GM18907 (cell line): ENCODE measurements at regions not wholly inside any gene's neighbourhood (a gene's known extent, or its start where the extent isn't known, plus 50 kb on each side); places are given as distances from the start of the nearest gene placed in this dataset.

Experiments
- ATAC-seq: cut with Tn5 transposase; IDR thresholded peaks from one replicate; pipeline ENCODE4 v1.9.1; 2021; ENCODE audit warnings: mild to moderate bottlenecking, moderate library complexity; ENCODE audit not compliant: unreplicated experiment

DNA sequence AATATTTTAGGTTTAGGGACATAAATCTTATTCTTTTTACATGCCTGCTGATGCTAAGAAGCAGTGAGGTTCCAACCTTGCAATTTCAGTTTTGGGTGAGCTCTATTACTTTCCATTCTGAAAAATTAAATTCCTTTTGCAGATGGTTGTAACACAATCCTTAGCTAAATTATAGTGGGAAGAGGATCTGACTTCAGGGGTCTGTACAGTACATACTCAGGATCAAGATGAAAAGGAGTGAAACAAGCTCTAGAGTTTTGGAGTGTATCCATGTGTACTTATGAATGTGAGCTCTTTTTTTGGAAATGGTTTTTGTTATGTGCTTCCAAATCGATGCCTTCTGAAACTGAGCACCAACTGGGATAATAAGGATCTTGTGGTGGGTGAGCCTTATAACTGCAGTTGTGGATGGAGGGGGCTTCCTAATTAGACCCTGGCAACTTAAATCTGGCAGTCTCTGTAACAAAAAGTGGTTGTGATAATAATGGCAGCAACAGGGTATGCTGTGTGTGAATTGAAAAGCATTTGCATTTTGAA lies 218.8 kb upstream of the MAP3K7 start:
- no peak for ATAC-seq

DNA sequence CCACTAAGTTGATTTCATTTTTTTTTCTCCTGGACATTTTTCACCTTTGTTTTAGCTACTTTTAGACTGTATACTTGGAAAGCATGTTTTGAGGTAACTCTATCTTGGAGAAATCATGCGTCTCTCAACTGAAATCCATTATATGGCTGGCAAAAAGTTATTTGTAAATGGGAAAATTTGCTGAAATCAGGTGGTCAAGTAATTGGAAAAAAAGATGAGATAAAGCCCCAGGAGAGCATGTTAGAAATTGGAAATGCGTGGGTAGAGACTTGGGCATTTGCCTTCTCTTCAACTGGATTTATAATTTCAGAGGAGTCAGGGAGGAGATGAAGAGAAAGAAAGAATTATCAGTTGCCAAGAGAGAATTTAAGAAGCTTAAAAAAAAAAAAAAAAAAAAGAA lies 217.1 kb upstream of the MAP3K7 start:
- no peak for ATAC-seq

DNA sequence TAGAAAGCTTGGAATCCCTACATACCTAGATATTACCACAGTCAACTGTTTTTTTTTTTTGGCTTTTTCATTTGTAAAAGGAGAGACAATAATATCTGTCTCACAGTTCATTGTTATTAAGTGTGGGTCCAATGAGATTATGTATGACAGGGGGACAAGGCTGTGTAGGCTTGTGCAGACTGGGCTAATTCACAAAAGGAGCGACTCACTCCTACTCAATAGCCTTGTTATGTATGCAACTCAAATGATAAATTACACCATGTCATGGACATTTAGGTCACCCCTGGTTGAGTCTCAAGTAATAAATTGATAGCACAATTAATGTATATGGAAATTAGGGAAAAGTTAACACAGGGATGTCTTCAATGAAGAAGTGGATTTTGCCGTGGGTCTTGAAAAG lies 208.2 kb upstream of the MAP3K7 start:
- no peak for ATAC-seq

DNA sequence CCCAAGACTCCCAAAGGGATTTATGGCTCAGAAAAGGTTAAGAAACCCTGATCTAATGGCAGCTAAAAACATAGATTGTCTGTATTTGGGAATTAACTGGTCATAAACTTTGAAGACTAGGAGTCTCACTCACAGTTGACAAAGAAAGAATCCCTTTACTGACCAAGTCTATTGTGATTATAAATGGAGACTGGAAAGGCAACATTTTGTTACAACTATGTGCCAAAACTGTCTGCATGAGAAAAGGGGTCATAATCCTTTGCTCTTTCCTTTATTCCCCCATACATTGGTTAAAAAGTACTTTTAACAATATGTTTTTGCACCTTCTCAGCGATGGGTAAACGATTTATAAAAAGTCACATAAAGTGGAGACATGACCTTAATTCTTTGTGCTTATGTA lies 206.9 kb upstream of the MAP3K7 start:
- ATAC-seq, result no peak

DNA sequence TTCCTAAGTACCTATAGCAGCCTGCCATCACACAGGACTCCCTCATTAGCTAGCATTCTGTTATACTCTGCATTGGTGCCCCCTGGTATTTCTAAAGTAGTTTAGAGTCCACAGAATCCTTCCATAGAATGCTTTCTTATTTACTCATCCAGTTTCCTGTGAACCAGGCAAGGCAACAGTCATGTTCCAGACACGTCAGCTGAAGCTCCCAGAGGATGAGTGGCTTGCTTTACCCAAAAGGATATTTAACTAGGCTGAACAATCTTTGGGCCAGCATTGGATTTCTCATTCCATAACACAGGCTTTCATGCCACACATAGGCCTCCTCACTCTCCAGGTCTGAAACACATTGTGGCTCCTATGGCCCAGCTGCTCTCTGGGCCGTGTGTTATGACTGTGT lies 203.8 kb upstream of the MAP3K7 start:
- no peak for ATAC-seq

DNA sequence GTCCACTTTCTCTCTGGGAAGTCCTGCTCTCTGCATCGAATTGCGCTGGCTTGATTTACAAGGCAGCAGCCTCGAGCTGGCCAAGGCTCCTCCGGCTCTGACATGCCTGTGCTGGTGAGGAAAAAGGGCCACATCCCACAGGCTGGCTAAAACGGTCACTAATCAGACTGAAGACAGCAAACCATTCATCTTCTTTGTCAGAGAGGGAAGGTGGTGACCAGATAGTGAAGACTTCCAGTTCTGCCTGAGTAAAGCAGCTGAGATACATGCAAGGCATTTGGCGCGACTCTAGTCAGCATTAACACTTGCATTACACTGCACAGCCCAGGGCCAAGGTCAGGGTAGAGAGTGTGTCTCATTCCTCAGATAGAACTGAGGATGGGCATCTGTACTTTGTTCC lies 203.2 kb upstream of the MAP3K7 start:
- no peak for ATAC-seq

DNA sequence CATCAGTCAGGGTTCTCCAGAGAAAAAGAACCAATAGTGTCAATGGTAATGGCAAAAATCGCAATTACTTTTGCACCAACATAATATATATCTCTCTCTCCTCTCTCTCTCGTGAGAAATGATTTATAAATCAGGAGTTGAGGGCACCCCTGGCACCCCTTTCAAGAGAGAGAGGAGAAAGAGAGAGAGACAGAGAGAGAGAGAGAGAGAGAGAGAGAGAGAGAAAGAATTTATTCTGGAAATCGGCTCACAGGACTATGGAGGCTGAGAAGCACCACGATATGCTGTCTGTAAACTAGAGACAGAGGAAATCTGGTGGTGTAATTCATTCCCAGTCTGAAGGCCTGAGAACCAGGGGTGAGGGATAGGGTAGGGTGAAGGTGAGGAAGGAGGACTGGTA lies 201.9 kb upstream of the MAP3K7 start:
- ATAC-seq, result no peak

DNA sequence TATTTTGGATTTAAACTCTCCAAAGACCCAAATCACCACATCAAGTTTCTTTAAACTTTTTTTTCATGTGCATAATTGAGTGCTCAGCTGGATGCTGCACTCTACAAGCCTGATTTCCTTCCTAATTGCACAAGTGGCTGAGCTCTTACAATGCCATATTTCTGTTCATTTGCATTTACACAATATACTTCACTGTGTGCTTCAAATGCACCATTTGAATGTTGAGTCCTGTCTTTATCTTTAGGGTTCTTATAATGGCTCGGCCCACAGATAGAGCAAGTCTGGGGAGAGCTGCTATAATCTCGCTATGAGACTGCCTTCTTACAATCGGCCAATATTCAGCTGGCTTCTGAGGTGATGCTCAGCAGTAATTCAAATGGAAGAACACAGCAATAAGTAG lies 200.6 kb upstream of the MAP3K7 start:
- ATAC-seq, result no peak

DNA sequence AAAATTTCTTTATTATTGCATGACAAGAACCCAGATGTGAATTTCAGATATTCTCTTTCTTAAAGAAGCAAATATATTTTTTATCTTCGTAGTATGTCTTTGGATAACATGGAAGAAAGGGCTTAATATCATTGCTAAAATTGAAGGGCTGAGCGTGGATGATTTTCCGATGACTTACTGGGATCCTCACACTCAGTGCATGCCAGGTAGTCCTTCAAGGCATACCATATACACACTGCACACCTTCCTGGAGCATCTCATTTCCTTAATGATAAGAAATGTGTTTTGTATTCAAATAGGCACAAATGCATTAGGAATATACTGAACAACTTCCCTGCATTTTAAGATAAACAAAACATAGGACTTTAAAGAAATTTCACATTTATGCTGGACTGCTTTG lies 193.9 kb upstream of the MAP3K7 start:
- ATAC-seq, result no peak

DNA sequence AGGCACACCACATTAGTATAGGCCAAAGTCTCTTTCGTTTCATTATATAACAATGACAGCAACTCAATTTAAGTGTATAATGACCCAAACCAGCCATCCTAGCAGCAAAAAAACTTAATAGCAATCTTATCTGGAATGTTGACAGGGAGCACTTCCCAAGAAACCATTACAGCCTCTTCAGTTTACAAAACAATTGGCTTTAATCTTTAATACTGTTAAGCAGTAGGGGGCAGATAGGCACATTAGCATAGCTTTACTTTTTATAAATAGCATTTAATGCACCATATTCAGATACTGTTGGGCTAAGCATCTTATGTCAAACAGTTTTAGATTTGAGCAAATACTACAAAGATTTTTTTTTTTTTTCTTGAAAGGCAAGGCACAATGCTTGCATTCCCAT lies 193.3 kb upstream of the MAP3K7 start:
- no peak for ATAC-seq

DNA sequence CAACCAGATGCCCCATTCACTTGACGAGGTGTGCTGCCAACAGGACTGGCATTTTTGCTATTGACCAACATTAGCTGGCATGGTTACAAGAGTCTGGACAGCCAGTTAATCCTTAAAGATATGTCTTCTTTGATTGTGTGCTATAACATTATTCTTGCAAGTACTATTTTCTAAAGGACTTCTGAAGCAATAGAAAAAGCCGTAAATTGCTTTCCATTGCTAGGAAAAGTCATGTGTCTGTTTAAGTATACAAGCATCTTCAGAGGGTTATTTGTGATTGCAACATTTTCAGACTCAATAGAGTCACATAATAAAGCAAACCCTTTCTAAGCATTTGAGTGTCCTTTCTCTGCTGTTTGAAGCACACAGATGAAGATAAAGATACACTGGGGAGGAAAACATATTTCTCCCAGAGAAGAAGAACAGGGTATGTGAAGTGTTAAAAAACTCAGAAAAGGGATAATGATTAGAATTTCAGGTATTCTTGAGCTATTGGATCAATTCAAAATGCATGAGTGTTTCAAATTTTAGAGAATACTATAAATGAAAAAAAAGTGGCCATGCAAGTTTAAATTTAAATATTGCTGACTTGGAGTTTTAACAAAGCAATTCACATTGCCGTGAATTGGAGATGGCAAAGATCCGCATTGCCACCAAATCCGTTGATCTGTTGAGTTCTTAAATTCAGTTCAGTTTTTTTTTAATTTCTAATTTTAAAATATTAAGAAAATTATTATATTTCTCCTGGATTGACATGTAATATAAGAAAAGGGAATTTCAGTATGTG lies 191.7 kb upstream of the MAP3K7 start:
- ATAC-seq, result no peak

DNA sequence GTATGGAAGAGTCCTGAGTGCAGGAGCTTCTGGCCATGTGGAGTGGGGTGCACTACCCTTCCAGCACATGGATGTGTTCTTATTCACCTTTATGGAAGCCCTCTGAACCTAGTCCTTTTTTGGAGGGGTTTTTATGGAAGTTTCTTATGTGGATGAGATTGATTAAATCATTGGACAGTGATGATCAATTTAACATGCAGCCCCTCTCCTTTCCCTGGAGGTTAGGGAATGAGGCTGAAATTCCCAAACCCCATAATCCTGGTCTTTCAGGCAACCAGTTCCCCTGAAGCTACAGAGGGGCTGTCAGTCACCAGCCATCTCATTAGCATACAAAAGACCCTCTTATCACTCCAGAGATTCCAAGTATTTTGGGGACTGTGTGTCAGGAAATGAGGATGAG lies 183.9 kb upstream of the MAP3K7 start:
- no peak for ATAC-seq

DNA sequence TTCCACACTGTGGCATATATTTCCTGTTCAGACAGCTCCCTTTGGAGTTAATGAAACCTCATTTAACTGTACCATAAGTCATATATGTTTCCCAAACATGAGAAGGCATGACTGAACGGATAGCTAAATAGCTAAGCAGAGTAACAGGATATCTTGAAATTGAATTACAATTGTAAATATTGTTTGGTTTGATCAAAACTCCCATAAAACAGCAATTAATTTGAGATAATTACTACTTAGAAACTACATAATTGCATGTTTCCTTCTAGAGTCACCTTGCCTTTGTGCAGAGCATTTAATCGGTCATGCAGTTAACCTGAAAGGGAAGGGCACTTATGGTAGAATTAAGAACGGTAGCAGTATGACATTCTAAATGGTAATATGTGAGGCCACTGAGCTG lies 179.0 kb upstream of the MAP3K7 start:
- ATAC-seq, result no peak

DNA sequence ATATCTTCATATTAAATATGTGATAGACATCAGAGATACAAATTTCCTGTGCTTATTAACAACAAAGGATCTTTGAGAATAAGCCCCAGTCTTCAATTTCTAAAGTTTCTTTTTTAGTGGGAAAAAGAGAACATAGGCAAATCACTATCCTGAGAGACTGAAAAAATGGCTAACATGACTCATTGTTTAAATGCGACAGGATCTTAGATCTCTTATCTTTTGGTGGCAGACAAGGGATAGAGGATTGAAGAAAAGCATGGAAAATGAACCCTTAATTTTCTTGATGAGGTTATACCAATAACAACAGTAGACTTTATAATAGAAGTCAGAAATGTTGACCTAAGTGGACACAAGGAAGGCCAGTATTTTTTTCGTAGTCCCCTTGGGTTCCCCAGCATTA lies 178.6 kb upstream of the MAP3K7 start:
- ATAC-seq, result no peak

DNA sequence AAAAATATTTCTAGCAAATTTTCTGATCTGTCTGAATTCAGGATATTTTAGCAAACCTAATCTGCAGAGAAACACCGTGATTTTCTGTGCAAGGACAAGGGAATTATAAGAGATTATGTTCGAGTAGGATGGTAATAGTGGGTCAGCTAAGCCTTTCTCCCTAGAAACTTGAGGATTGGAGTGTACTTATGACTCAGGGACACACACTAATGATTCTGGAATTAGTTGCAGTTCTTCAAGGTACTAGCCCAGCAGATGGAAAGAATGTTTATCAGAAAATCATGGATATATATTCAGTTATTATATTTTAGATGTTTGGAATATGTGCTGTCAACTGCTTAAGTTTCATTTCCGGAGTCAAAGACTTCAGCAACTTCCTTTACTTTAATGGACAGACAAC lies 177.1 kb upstream of the MAP3K7 start:
- no peak for ATAC-seq

DNA sequence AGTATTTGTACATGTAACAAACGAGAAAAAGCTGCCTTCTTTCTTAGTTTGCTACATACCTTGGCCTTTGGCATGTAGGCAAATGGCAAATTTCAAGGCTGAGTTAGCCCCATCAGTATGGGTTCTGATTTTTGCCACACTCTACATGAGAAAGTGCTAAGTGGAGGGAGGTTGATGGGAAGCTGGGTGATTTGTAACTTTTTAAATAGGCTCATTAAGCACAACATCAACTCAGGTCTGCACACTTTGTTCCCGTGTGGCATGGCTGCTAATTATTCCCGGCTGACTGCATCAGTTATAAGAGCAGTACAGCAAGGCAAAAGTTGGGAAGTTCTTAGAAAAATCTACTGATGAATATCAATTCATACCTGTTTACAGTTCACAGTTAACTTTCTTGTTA lies 172.8 kb upstream of the MAP3K7 start:
- no peak for ATAC-seq

DNA sequence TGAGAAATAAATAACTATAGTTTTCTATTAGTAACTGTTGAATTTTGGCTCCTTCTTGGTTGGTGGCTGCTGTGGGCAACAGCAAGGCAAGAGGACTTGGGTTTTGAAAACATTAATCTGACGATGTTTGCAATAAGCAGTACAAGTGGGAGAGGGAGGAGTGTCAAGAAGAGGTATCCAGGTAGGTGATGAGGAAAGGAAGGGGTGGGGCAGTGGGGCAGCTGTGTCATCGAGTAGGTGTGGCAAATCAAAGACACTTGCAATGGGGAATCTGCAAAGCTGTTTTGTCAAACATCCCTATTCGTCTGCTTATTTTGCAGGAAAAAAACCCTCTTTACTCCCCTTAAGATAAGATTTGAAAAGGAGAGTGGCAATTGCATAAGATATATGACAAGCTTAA lies 171.9 kb upstream of the MAP3K7 start:
- no peak for ATAC-seq

DNA sequence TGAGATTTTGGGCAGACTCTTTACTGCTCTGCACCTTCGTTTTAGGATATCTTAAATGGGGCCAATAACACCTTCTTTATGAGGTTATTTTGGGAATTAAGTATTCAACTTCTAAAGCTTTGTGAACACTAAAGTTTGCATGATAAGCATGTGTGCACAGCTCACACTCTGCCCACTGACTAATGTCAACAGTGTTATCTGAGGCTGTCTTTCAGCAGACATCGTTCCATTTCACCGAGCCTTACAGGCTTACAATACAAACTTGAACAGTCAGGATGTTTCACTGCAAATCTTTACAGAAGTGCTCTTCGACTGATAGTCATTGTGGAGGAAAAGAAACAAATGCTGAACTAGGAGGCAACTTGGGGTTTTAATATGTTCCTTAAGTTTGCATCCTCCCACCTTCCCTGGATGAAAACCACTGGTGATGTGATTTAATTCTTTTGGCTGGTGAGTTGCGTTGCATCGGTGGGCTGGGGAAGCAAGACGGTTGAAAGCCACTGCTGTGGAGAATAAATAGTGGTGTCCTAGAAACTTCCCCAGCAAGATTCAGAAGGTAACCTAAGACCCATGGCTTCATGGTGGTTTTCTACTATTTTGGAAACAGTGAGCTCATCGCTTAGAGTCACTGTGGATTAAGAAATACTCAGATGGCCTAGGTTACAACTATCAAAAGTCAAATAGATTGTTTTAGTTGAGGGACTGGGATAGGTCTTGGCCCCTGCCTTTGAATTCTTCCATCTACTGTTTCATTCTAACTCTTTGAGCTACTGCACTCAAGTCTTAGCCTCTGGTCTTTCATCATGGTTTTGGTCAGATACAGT lies 167.2 kb upstream of the MAP3K7 start:
- ATAC-seq, result no peak

DNA sequence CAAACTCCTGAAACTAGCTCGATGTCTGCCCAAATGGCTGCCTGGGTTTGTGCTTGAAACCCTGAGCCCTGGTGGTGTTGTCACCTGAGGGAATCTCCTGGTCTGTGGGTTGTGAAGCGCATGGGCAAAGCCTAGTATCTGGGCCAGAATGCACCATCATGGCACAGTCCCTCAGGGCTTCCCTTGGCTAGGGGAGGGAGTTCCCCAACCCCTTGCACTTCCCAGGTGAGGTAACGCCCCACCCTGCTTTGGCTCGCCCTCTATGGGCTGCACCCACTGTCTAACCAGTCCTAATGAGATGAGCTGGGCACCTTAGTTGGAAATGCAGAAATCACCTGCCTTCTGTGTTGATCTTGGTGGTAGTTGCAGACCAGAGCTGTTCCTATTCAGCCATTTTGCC lies 152.9 kb upstream of the MAP3K7 start:
- ATAC-seq, result no peak

DNA sequence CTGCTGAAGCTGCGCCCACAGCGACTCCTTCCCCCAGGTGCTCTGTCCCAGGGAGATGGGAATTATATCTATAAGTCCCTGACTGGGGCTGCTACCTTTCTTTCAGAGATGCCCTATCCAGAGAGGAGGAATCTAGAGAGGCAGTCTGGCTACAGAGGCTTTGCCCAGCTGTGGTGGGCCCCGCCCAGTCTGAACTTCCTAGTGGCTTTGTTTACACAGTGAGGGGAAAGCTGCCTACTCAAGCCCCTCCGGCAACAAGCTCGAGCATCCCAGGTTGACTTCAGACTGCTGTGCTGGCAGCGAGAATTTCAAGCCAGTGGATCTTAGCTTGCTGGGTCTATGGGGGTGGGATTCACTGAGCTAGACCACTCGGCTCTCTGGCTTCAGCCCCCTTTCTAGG lies 152.5 kb upstream of the MAP3K7 start:
- ATAC-seq, result no peak

DNA sequence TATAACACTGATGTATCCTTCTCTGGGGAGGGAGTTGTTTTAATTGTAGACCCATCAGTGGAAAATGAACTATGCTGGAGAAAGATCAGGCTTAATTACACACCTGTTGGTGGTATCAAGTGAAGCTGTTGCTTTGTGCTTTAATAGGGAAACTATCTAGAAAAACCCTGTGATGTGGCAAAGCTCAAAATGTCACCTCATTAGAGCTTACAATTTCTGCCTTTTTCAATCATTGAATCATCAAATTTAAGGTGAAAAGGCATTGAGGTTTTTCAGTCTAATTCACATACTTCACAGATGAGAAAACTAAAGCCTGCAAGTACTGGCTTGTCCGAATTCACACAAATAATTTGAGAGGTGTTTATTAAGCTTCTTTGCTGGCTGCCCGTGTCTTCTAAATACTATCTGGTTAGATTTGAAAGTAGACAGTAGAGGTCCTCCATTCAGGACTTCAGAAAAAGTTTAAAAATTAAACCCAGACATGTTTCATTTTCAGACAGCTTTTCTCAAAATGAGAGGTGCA lies 143.3 kb upstream of the MAP3K7 start:
- ATAC-seq, result peak; percentile 97

DNA sequence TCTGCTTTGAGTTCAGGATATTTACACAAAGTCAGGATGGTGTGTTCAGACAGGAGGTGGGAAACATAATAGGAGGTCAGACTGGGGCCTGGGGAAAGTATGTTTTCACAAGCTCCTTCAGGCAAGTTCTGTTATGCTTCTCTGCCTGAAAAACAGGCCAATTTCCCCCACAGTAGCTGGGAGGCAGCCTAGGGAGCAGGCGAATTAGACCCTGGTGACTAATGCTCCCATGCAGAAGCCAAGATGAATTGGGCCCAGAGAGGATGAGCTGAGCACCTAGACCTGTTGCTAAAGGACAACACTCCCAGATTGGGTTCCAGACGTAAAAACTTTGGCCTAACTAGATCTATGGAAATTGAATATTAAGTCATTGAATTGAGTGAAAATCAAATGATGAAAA lies 142.2 kb upstream of the MAP3K7 start:
- no peak for ATAC-seq
